ENCODE measurements at regions not wholly inside any gene's neighbourhood (a gene's known extent, or its start where the extent isn't known, plus 50 kb on each side); places are given as distances from the start of the nearest gene placed in this dataset.

GRCh38 chr13:85582890-85583289 lies 216.3 kb downstream of the SLITRK6 start:
- H3F3A ChIP-seq (ENCODE audit: low read depth), result no peaks in the 10 kb centered on the region
- H2AFZ ChIP-seq (ENCODE audit: low read length), result no peak overlapping the region
- H3K27me3 ChIP-seq (ENCODE audit: insufficient read depth, low read length, poor library complexity, severe bottlenecking), result no peaks in the 10 kb centered on the region
- no peaks in the 10 kb centered on the region for H4K20me1 ChIP-seq (ENCODE audit: insufficient read depth, low read length, poor library complexity, severe bottlenecking)
- no peaks in the 10 kb centered on the region for H3K9me2 ChIP-seq (replicated peaks; ENCODE audit: low read depth, low read length)
- H3K36me3 ChIP-seq (ENCODE audit: insufficient read depth, low read length), result no peaks in the 10 kb centered on the region
- H3K9ac ChIP-seq (ENCODE audit: low read depth, low read length, poor library complexity, severe bottlenecking), result no peak overlapping the region
- H3K79me2 ChIP-seq (ENCODE audit: insufficient read depth, low read length), result no peaks in the 10 kb centered on the region
- TF ChIP-seq EZH2phosphoT487 (IDR thresholded peaks at IDR 0.05; ENCODE audit: borderline replicate concordance), result no peak
- TF ChIP-seq CTCF (conservative IDR thresholded peaks at IDR 0.05; ENCODE audit: low read length), result peak; percentile 36
- H3K4me2 ChIP-seq (ENCODE audit: low read depth, low read length, poor library complexity, severe bottlenecking), result no peak overlapping the region
- H3K9me3 ChIP-seq (ENCODE audit: insufficient read depth, low read depth, low read length), result no peaks in the 10 kb centered on the region
- peaks cover 6% of the 10 kb centered on the region for H3K4me1 ChIP-seq (ENCODE audit: insufficient read depth, low read length, poor library complexity, severe bottlenecking)
- H3K4me3 ChIP-seq (ENCODE audit: low read length, poor library complexity, severe bottlenecking), result no peak overlapping the region

DNA sequence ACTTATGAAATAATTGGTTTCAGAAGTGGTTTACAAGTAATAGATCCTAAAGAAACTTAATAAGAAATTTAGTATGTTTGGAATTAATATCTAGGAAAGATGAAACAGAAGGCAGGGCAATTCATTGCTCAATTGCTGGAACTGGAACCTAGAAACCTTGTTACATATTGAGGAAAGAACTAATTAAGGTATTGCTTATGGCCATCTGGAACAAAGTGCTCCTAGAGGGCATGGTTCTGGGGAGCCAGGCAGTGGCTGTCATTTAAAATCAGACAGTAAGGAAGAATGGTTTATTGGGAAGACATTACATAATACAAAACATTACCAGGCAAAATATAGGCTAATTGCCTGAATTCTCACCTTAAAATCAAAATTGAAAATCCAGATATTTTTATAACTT lies 224.1 kb downstream of the SLITRK6 start:
- TF ChIP-seq CTCF (conservative IDR thresholded peaks at IDR 0.05; ENCODE audit: low read length), result no peak
- TF ChIP-seq EZH2phosphoT487 (IDR thresholded peaks at IDR 0.05; ENCODE audit: borderline replicate concordance), result no peak
- Histone ChIP-seq H3K27me3 (ENCODE audit: insufficient read depth, low read length, poor library complexity, severe bottlenecking) (no peaks in the 10 kb centered on the region), H3K4me1 (ENCODE audit: insufficient read depth, low read length, poor library complexity, severe bottlenecking) (no peaks in the 10 kb centered on the region), H2AFZ (ENCODE audit: low read length) (no peak overlapping the region), H3K4me2 (ENCODE audit: low read depth, low read length, poor library complexity, severe bottlenecking) (no peak overlapping the region), H3K36me3 (ENCODE audit: insufficient read depth, low read length) (no peaks in the 10 kb centered on the region), H4K20me1 (ENCODE audit: insufficient read depth, low read length, poor library complexity, severe bottlenecking) (no peaks in the 10 kb centered on the region), H3K79me2 (ENCODE audit: insufficient read depth, low read length) (no peaks in the 10 kb centered on the region), H3K9ac (ENCODE audit: low read depth, low read length, poor library complexity, severe bottlenecking) (no peak overlapping the region), H3K4me3 (ENCODE audit: low read length, poor library complexity, severe bottlenecking) (no peak overlapping the region), H3K9me2 (replicated peaks; ENCODE audit: low read depth, low read length) (no peaks in the 10 kb centered on the region), H3F3A (ENCODE audit: low read depth) (no peaks in the 10 kb centered on the region), H3K9me3 (ENCODE audit: insufficient read depth, low read depth, low read length) (no peaks in the 10 kb centered on the region)

- Histone ChIP-seq H3F3A (ENCODE audit: low read depth) (no peaks in the 10 kb centered on the region), H3K4me3 (ENCODE audit: low read length, poor library complexity, severe bottlenecking) (no peak overlapping the region), H2AFZ (ENCODE audit: low read length) (peak overlapping the region; percentile 68; the same call in 1 of the 2 replicates), H3K9me3 (ENCODE audit: insufficient read depth, low read depth, low read length) (no peaks in the 10 kb centered on the region), H4K20me1 (ENCODE audit: insufficient read depth, low read length, poor library complexity, severe bottlenecking) (no peaks in the 10 kb centered on the region), H3K9ac (ENCODE audit: low read depth, low read length, poor library complexity, severe bottlenecking) (no peak overlapping the region), H3K27me3 (ENCODE audit: insufficient read depth, low read length, poor library complexity, severe bottlenecking) (no peaks in the 10 kb centered on the region), H3K4me1 (ENCODE audit: insufficient read depth, low read length, poor library complexity, severe bottlenecking) (peaks cover 12% of the 10 kb centered on the region), H3K4me2 (ENCODE audit: low read depth, low read length, poor library complexity, severe bottlenecking) (no peak overlapping the region), H3K79me2 (ENCODE audit: insufficient read depth, low read length) (no peaks in the 10 kb centered on the region), H3K9me2 (replicated peaks; ENCODE audit: low read depth, low read length) (no peaks in the 10 kb centered on the region), H3K36me3 (ENCODE audit: insufficient read depth, low read length) (no peaks in the 10 kb centered on the region)
- TF ChIP-seq EZH2phosphoT487 (IDR thresholded peaks at IDR 0.05; ENCODE audit: borderline replicate concordance) (no peak), CTCF (conservative IDR thresholded peaks at IDR 0.05; ENCODE audit: low read length) (no peak)
These were observed 231.3 kb downstream of the SLITRK6 start for GRCh38 chr13:85567909-85568308.
